ENCODE measurements at regions not wholly inside any gene's neighbourhood (a gene's known extent, or its start where the extent isn't known, plus 50 kb on each side); places are given as distances from the start of the nearest gene placed in this dataset.

DNA sequence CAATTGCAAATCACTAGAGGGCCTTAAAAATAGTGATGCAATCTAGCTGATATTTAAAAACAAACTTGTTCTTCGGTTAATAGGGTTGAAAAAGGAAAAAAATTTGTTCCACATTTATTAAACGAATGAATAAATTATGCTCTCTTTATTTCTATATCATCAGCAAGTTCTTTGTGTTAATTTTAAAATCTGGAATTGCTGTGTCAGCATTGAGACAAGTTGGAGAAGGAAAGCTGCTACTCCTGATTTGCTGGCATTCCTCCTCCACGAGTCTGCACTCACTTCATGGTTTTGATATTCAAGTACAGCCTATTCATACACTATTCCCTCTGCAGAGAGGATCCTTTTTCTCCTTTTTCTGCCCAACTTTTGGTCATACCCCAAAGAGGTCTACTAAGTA, 117.6 kb downstream of the MRPL39 start:
- Mint-ChIP-seq H3K9me3 (ENCODE audit: unreplicated experiment) (no peaks in the 10 kb centered on the region), H3K4me1 (ENCODE audit: low read depth, unreplicated experiment) (peaks cover 15% of the 10 kb centered on the region), H3K27ac (ENCODE audit: unreplicated experiment) (no peak overlapping the region), H3K4me3 (ENCODE audit: unreplicated experiment) (no peak overlapping the region), H3K36me3 (ENCODE audit: low read depth, unreplicated experiment) (peaks cover 12% of the 10 kb centered on the region), H3K27me3 (ENCODE audit: low read depth, unreplicated experiment) (no peaks in the 10 kb centered on the region)
- TF ChIP-seq CTCF (IDR thresholded peaks at IDR 0.05; ENCODE audit: insufficient read depth, low read depth, low read length) (no peak), EZH2 (IDR thresholded peaks at IDR 0.05; ENCODE audit: insufficient read depth, low read length) (no peak)
- Histone ChIP-seq H4K20me1 (ENCODE audit: insufficient read depth, low read length) (no peaks in the 10 kb centered on the region), H2AFZ (ENCODE audit: low read depth, low read length) (no peak overlapping the region), H3K27me3 (ENCODE audit: insufficient read depth, low read length) (no peaks in the 10 kb centered on the region), H3K27ac (ENCODE audit: low read depth, low read length) (no peak overlapping the region), H3K36me3 (ENCODE audit: insufficient read depth, low read length) (no peaks in the 10 kb centered on the region), H3K4me2 (ENCODE audit: low read length) (no peak overlapping the region), H3K9me3 (ENCODE audit: insufficient read depth, low read depth, low read length) (no peaks in the 10 kb centered on the region), H3K79me2 (ENCODE audit: insufficient read depth, low read length) (no peaks in the 10 kb centered on the region), H3K4me3 (ENCODE audit: insufficient read depth, low read depth, low read length) (no peak overlapping the region), H3K9ac (ENCODE audit: low read length) (no peak overlapping the region), H3K4me1 (ENCODE audit: insufficient read depth, low read length) (no peaks in the 10 kb centered on the region)
- DNase-seq (ENCODE audit: low read depth) = no peak
- FAIRE-seq = no peak

DNA sequence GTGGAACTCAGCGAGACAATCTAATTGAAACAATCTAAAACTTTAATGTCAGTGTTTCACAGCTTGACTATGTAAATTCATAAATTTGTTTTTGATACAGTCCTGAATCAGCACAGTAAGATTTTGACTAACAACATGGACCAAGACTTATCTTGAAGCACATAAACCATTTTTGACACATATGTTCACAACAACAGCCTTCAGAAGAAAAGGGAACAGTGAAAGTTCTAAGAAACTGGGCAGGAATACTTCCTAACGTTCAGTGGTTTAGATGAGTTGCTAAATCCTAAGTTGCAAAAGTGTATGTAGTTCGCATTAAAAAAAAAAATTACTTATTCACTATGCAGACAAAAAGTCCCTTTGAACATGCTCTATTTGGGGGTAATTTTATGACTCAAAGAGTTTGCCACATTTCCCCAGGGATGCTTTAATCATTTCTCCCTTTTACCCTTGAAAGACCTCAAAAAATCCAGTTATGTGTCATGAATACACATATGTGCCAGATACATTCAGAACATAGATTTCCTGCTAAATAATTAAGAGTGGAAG, 120.2 kb downstream of the MRPL39 start:
- no peak for DNase-seq (ENCODE audit: low read depth)
- TF ChIP-seq CTCF (IDR thresholded peaks at IDR 0.05; ENCODE audit: insufficient read depth, low read depth, low read length) (no peak), EZH2 (IDR thresholded peaks at IDR 0.05; ENCODE audit: insufficient read depth, low read length) (no peak)
- peaks cover 6% of the 10 kb centered on the region for H3K9me3 Mint-ChIP-seq (ENCODE audit: unreplicated experiment)
- peaks cover 11% of the 10 kb centered on the region for H3K36me3 Mint-ChIP-seq (ENCODE audit: low read depth, unreplicated experiment)
- no peaks in the 10 kb centered on the region for H3K27me3 Mint-ChIP-seq (ENCODE audit: low read depth, unreplicated experiment)
- Histone ChIP-seq H3K4me1 (ENCODE audit: insufficient read depth, low read length) (no peaks in the 10 kb centered on the region), H3K9ac (ENCODE audit: low read length) (no peak overlapping the region), H3K9me3 (ENCODE audit: insufficient read depth, low read depth, low read length) (no peaks in the 10 kb centered on the region), H3K4me2 (ENCODE audit: low read length) (no peak overlapping the region), H3K4me3 (ENCODE audit: insufficient read depth, low read depth, low read length) (no peak overlapping the region), H3K27ac (ENCODE audit: low read depth, low read length) (no peak overlapping the region), H3K36me3 (ENCODE audit: insufficient read depth, low read length) (no peaks in the 10 kb centered on the region), H2AFZ (ENCODE audit: low read depth, low read length) (no peak overlapping the region), H4K20me1 (ENCODE audit: insufficient read depth, low read length) (no peaks in the 10 kb centered on the region), H3K27me3 (ENCODE audit: insufficient read depth, low read length) (no peaks in the 10 kb centered on the region), H3K79me2 (ENCODE audit: insufficient read depth, low read length) (no peaks in the 10 kb centered on the region)
- no peak overlapping the region for H3K27ac Mint-ChIP-seq (ENCODE audit: unreplicated experiment)
- no peak for FAIRE-seq
- no peak overlapping the region for H3K4me3 Mint-ChIP-seq (ENCODE audit: unreplicated experiment)
- peaks cover 15% of the 10 kb centered on the region for H3K4me1 Mint-ChIP-seq (ENCODE audit: low read depth, unreplicated experiment)

DNA sequence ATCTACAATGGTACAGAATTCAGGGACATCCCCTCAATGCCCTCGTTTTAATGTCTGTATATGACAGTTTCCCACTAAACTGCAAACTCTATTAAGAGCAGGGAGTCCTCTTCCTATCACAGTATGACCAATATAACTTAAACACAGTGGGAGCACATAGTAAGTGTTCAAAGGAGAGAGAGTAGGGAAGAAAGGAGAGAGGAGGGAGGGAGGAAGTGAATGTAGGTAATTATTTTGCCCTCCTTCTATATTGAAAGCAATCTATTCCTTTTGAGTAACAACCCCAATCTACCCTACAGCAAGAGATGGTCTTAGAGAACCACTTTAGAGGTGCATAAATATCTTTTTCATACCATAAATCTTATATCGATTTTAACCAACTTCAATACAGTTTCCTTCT, 121.4 kb downstream of the MRPL39 start:
- Histone ChIP-seq H3K4me2 (ENCODE audit: low read length) (no peak overlapping the region), H3K4me1 (ENCODE audit: insufficient read depth, low read length) (no peaks in the 10 kb centered on the region), H3K79me2 (ENCODE audit: insufficient read depth, low read length) (no peaks in the 10 kb centered on the region), H4K20me1 (ENCODE audit: insufficient read depth, low read length) (no peaks in the 10 kb centered on the region), H3K4me3 (ENCODE audit: insufficient read depth, low read depth, low read length) (no peak overlapping the region), H3K27me3 (ENCODE audit: insufficient read depth, low read length) (no peaks in the 10 kb centered on the region), H3K27ac (ENCODE audit: low read depth, low read length) (no peak overlapping the region), H3K9me3 (ENCODE audit: insufficient read depth, low read depth, low read length) (no peaks in the 10 kb centered on the region), H3K9ac (ENCODE audit: low read length) (no peak overlapping the region), H3K36me3 (ENCODE audit: insufficient read depth, low read length) (no peaks in the 10 kb centered on the region), H2AFZ (ENCODE audit: low read depth, low read length) (no peak overlapping the region)
- Mint-ChIP-seq H3K9me3 (ENCODE audit: unreplicated experiment) (peaks cover 12% of the 10 kb centered on the region), H3K4me1 (ENCODE audit: low read depth, unreplicated experiment) (peaks cover 13% of the 10 kb centered on the region), H3K27me3 (ENCODE audit: low read depth, unreplicated experiment) (no peaks in the 10 kb centered on the region), H3K27ac (ENCODE audit: unreplicated experiment) (no peak overlapping the region), H3K4me3 (ENCODE audit: unreplicated experiment) (no peak overlapping the region), H3K36me3 (ENCODE audit: low read depth, unreplicated experiment) (peaks cover 16% of the 10 kb centered on the region)
- DNase-seq (ENCODE audit: low read depth) (no peak), FAIRE-seq (no peak)
- TF ChIP-seq CTCF (IDR thresholded peaks at IDR 0.05; ENCODE audit: insufficient read depth, low read depth, low read length) (no peak), EZH2 (IDR thresholded peaks at IDR 0.05; ENCODE audit: insufficient read depth, low read length) (no peak)

Data from astrocyte (in vitro differentiated cells and primary cell).